C4-2B (cell line): ENCODE measurements at regions not wholly inside any gene's neighbourhood (a gene's known extent, or its start where the extent isn't known, plus 50 kb on each side); places are given as distances from the start of the nearest gene placed in this dataset.

Source experiments
- ZFX ChIP-seq: fragments of 450-650 bp; IDR thresholded peaks from 2 replicates; pipeline ENCODE4 v1.6.1; 2017
- TF ChIP-seq, protein P1 (sequence below): fragments of 450-650 bp; conservative IDR thresholded peaks from 2 replicates; pipeline ENCODE4 v1.5.1; 2017; ENCODE audit warnings: mild to moderate bottlenecking

DNA sequence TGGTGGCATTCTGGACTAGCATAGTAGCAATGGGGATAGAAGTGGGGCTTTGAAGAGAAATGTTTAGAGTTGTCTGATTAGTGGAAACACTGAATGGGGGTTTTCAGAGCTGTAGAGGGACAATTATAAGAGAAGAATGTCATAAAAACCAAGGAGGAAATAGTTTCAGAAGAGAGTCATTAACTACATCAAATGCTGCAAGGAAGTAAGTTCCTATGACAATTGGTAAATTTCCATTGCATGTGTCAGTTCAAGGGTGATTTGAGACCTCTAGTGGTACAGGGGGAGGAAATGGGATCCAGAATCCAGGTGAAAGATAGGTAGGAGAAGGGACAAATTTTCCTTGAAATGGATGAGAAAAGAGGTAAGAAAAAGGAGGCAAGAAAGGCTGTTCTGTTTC lies 68.3 kb upstream of the TBC1D5 start:
- TF ChIP-seq, protein P1, sequence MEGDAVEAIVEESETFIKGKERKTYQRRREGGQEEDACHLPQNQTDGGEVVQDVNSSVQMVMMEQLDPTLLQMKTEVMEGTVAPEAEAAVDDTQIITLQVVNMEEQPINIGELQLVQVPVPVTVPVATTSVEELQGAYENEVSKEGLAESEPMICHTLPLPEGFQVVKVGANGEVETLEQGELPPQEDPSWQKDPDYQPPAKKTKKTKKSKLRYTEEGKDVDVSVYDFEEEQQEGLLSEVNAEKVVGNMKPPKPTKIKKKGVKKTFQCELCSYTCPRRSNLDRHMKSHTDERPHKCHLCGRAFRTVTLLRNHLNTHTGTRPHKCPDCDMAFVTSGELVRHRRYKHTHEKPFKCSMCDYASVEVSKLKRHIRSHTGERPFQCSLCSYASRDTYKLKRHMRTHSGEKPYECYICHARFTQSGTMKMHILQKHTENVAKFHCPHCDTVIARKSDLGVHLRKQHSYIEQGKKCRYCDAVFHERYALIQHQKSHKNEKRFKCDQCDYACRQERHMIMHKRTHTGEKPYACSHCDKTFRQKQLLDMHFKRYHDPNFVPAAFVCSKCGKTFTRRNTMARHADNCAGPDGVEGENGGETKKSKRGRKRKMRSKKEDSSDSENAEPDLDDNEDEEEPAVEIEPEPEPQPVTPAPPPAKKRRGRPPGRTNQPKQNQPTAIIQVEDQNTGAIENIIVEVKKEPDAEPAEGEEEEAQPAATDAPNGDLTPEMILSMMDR, result peak; percentile 45
- TF ChIP-seq ZFX, result no peak
